Stimulated activated CD8-positive, alpha-beta memory T cell treated with anti-CD3 and anti-CD28 coated beads, Interleukin-4, amount 100 ng/mL, for 4 hours (primary cell): ENCODE measurements at regions not wholly inside any gene's neighbourhood (a gene's known extent, or its start where the extent isn't known, plus 50 kb on each side); places are given as distances from the start of the nearest gene placed in this dataset.

Experiments
- DNase-seq, 2 donors: peaks; one replicate each; pipeline ENCODE4 v3.0.0-alpha.2; 2020; ENCODE audit warnings: low read depth in 2 of 2, low spot score in 1 of 2

DNA sequence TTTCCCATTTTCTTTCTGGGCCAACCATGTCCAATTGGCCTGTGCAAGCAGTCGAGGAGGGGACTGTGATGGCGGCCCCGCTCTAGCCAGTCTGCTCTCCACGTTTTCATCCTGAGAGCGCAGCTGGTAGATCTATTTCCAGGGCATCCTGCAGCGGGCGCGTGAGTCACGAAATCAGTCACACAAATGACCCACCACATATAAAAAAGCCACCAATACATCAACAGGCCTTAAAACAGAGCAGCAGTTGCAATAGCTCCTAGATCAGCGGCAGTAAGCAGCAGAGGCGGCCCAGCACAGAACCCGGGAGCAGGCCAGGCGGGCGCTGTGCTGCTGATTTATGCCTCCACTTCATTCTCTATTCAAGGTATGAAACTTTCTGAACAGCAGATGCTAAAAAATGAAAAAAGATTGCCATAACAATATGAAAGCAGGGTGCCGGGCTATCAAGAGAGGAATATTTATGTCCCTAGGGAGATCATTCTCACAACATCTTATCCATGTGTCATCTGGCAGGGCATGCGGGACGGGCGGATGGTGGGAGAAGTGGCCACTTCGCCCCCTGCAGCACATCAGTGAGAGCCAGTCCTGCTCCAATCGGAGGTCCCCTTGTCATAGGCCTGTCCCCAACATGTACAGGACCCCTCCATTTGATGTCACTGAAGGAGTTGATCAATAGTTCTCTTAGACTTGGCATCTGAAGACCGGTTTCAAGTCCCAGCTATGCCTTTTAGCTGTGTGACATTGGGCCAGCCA is 98.0 kb upstream of the GPR26 start:
- no peak for DNase-seq

DNA sequence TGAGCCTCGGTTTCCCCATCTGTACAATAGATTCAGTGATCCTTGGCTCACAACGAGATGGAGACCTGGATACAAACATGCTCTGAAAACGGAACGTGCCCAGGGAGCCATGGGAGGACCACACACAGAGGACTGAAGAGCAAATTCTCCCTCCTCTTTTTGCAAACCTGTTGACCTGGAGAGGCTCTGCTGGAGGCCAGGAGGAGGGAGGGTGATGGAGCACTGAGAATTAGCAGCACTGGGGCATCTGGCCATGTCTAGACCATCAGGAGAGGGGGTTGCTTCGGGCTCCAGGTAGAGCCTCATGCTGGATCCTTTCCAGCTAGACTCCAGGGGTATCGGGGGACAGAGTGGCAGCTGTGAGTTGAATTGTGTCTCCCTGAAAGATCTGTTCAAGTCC is 97.4 kb upstream of the GPR26 start:
- no peak for DNase-seq

DNA sequence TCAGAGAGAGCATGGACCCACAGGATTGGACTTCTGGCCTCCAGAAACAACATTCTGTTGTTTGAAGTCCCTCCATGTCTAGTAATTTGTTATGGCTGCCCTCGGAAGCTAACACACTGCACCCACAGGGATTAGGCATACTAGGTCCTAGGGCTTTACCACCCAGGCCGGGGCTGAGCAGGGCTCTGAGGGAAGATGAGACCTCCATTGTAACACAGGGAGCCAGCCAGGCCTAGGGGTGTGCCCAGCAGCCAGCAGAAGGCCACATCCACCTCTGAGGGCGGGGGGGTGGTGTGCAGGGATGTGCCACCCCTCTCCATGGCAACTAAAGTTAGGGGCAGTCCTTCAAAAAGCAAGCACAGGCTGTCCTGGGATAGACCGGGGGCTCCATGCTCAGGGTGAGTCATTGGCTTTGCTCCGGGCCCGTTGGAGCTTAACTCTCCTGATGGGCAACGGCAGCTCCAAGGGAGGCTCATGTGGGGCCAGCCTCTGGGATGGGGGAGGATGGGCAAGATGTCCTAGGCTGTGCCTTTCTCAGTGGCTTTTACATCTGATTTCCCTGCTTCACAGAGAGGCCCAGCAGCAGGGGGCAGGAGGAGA is 96.6 kb upstream of the GPR26 start:
- DNase-seq: no peak

DNA sequence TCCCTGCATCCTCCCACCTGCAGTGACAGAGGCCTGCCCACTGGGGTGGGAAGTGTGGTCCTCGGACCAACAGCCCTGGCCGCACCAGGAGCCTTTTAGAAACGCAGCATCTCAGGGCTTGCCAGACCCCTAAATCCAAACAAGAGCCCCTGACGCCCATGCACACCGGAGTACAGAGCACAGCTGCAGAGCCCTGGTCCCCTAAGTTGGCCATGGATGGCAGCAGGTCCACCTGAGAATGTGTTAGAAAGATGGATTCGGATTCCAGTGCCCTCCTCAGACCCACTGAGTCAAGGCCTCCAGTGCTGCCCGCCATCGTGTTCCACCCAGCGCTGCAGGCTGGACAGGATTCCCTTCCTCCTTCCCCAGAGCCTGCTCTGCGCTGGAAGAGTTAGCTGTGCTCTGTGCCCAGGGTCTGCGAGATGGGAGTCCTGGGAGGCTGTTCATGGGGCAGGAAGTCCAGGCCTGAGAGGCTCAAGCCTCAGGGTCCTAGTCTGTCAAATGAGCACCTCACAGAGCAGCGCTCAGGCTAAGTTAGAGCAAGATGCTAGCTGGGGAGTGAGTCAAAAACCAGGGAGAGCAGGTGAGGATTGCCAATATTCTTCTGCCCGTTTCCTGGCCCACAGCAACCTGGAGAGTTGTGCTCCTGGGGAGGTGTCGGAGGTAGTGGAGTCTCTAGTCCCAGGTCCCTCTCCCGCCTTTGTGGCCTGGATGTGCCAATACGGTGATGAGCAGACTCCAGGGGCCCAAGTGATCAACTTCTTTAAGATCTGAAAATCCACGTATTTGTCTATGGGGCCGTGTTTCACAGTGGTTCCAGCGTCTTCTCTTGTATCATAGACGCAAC is 95.9 kb upstream of the GPR26 start:
- DNase-seq: no peak

DNA sequence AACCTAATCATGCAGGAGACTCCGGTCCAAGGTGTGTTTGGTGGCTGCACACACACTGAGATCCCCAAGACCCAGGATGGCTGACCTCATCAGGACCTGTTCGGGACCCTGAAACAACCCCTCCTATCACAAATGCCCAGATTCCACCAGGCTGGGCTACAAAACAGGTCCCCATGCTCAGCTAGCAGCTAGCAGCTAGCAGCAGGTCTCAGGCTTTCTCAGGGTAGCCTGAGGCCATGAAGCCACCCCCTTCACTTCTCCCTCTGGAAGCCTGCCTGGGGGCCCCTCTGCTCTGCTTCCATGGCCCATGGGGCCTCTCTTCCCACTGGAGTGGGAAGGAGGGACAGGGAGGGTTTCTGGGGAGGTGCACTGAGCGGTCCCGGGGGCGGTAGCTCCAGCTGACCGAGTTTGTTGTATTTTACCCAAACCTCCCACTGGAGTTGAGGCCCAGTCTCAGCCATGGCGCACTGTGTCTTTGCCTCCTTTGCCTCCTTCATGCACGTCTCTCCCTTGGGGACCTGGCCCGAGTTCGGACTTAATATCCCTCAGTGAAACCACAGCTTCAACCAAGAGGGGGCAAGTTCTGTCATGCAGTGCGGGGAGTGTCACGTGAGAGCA is 95.1 kb upstream of the GPR26 start:
- no peak for DNase-seq

DNA sequence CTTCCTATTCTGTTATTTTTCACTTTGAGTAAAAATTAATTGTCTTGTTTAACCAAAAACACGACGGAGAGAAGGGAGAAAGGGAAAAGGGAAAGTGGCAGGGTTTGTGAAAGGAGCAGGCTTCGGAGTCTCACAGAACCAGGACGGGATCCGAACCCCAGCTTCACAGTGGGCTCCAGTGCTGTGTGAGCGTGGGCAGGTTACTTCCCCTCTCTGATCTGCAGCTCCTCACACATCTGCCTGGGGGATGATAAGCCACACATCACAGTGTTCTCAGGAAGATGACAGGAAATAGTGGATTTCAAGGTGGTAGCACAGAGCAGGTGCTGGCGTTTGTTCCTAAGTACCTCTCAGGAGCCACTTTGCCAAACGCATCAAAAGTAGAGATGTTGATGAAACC is 94.2 kb upstream of the GPR26 start:
- DNase-seq: no peak

DNA sequence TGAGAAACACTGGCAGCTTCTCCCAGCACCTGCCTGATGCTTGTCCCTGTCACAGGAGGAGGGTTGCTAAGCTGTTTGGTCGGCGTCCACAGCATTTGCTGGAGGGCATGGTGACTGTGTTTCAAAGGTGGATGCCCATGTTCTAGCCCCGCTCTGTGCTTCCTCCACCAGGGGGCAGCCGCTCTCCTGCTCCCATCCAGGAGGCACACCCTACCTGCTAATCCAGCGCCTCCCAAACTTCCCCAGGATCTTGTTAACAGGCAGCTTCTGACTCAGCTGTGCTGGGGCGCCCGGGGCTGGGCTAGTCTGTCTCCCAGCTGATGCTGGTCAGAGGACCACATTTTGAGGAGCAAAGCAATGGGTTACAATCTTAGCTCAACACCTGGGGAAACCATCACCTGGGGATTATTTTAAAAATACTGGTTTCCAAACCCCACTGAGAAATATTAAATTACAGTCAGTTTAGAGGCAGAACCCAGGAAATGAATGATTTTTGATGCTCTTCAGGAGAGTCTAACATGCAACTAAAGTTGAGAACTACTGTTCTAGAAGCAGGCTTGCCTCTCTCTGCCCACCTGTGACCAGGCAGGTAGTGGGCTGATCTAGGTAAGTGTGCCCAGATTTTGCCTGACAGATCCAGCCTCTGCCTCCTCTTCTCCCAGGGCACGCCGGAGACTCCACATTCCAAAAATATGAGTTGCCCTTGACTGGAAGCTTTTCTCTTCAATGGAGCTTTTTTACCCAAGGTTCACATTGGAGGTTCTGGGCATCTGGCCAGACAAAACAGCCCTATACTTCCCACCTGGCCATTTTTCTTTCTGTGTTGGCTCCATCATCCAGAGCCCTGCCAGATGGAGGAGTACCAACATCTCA is 92.7 kb upstream of the GPR26 start:
- no peak for DNase-seq

DNA sequence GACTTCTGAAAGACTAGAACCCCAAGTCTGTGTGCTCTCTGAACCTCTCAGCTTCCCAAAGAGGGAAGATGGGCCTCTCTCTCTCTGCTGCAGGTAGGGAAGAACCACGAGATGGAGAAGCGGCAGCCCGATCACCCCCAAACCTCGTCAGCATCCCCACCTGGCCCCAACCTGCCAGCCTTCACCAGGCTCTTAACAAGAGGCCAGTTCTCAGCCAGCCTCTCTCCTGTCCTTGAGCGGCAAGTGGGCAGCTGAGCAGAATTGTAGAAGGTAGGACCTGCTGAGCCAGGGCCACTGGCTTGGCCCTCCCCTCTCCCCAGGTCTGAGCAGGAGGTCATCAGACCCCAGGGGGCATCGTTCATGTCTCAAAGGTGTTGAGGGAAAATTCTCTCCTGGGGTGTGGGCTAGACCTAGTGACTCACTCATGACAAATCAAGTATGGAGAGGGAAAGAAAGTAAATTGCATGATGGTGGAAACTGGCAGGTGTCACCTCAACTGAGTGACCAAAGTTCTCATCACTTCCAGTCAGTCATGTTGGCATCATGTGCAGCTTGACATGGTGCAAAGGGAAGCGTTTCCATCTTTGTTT is 92.0 kb upstream of the GPR26 start:
- DNase-seq: no peak

DNA sequence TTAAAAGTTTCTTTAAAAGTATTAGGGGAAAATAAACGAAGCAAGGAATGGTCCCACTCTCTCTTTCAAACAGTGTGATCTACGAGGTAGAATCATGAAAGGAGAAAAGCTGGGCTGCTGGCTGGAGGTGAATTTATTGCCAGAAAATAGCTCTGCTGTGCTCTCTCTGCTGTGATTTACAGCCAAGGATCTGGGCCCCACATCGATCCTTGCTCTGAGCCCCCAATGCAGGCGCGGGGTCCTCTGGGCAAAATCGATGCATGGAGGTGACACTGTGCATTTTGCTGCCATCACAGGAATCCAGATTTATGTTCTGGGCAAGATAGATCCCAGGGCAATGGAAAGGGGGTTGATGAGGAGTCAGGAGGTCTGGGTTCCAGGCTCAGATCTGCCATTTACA is 91.0 kb upstream of the GPR26 start:
- DNase-seq: no peak

DNA sequence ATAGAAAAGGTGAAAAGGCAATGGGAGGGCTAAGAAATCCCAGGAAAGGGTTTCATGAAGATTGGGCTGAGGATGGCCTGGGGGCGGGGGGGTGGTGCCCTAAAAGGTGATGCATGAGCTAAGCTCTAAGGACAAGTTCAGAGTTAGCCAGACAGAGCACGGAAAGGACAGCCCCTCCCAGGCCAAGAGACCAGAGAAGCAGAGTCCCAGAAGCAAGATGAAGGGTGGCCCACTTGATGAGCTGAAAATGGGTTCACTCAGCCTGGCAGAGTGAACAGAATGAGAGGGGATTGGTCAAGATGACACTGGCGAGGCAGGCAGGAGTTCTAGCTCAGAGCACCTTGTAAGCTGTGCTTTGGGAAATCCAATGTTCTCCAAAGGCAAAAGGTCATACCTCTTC is 89.4 kb upstream of the GPR26 start:
- DNase-seq: no peak

DNA sequence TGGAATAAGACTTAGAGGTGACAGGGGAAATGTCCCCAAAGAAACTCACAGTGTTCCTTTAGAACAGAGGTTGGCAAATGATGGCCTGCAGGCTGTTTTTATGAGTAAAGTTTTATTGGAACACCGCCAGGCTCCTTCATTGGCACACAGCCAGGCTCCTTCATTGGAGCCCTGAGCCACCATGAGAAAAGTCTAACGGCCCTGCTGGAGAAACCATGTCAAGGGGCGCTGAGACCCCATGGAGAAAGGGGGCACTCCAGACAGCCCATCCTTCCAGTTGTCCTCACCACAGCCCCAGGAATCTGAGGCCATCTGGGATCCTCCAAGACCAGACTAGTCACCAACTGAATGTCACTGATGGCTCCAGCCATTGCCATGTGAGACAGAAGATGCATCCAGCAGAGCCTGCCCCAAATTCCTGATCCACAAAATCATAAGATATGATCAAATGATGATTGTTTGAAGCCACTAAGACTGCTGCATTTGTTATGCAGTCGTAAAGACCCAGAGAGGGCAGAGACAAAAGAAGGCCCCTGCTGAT is 88.2 kb upstream of the GPR26 start:
- DNase-seq: no peak

DNA sequence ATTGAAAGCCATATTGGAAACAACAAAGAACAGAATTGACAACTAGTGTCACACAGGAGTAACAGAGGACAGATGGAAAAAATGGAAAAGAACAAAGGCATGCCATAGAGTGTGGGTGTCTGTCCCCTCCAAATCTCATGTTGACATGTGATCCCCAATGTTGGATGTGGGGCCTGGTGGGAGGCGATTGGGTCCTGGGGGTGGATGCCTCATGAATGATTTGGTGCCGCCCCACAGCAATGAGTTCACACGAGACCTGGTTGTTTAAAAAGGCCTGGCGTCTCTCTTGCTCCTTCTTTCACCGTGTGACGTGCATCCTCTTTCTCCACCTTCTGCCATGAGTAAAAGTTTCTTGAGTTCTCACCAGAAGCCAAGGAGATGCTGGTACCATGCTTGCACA is 87.4 kb upstream of the GPR26 start:
- DNase-seq: no peak

DNA sequence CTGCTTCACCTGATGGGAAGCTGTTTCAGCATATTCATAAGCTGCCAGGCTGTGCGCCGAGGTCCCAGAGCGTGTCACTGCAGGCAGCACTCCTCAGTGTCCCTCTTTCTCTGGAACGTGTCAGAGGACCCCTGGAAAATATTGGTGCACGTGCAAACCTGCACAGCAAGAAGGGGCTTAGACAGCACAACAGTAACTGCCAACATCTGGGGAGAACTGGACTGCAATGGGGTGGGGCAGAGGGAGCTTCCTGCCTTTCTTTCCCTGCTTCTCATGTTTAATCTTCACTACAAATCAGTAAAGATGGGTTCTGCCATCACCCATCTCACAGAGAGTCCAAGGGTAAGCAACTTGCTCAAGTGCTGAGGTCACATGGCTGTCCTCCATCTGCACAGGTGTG is 86.5 kb upstream of the GPR26 start:
- DNase-seq: no peak

DNA sequence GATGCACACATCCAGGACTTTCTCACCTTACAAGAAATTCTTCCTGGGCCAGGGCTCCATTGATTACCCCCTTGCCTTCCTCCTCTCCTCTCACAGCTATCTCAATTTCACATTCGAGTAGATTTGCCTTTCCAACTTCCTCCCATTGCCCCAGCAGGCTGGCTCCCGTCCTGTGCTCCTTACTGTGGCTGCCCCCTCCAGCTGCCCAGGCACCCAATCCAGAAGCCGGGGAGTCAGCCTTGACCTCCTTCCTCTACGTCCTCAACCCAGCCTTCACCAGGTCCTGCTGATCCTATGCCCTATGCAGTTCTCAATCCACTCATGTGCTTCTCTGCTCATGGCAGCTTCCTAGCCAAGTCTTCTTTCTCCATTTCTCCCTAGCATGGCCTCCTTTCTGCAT is 85.7 kb upstream of the GPR26 start:
- DNase-seq: no peak

DNA sequence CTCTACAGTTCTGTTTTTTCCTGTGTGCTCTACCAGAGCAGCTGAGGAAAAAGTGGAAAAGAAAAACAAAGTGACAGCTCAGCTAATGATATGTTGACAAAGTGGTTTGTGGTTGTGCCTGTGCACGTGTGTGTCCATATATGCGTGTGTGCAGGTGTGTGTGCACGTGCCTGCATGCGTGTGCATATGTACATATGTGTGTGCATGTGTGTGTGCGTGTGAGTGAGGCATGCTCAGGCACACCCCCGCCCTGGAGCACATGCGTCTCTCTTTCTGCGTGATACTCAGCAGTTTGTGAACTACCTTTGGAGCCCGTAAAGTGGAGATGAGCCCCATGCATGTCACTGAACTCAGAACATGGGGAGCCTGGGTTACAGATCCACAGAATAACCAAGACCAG is 84.5 kb upstream of the GPR26 start:
- DNase-seq: no peak

DNA sequence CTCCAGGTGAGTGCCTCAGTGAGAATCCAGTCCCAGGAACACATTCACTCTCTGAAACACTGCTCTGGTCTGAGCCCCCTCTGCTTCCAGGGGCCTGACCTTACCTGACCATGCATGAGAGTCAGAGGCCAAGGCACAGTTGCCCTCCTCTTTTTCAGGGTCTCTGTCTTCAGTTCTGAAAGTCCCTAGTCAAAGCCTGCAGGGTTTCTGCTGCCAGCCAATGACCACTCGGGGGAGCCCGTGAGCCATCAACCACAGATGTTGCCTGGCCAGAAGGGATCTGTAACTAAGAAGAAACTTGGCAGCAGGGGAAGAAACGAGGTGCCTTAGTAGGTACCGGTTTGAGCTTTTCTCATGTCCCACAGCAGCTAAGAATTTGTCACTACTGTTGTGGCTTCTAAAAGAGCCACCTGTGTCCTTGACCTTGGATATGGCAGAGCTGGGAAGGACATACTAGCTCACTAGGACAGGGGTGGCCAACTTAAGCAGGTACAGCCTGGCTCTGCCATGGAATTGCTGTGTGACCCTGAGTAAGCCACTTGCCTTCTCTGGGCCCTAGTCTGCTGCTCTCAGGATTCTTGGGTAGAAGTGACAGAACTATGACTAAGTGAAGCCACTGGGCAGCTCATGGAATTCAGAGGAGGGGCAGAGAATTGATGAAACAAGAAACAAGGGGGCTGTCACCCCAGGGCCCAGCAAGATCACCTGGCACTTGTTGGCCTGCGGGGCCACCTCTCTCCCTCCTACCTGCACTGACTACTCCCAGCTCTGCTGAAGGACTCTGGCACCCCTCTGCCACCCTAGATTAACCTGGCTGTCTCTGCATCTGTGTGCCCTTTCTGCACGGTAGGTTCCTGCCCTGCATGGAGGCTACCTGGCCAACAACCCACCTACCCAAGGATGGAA is 83.8 kb upstream of the GPR26 start:
- DNase-seq: peak; percentile 24 to 33

DNA sequence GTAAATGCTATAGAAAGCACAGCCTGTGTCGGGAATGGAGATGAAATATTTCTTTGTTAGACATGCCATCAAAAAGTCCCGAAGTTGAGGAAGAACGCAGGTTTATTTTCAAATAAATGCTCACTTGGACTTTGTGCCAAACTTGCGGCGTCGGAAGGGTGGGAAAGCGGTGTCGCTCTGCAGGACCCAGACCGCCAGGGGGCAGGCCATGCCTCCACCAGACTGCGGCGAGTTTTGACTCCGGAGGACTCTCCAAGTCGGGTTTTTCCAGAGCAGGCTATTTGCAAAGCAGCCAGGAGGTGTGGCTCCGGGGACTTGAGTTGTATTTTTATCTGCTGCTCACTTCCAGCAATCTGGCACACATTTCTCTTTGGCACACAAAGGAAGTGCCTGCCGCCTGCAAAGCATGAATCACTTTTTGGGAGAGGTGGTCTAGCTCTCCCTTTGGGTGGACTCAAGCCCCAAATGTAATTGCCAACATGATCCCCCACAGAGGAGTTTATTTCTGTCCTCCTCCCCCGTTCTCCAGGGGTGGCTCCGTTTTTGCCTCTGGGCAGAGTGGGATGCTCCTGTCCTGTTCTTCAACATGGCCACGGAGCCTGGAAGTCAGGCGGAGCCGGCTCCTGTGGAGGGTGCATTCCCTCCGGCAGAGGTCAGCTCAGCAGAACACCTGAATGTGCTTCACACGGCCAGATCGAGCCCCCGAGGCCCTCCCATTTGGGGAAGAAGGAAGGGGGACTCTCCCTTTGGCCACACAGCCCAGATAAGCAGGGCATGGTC is 82.3 kb upstream of the GPR26 start:
- no peak for DNase-seq

DNA sequence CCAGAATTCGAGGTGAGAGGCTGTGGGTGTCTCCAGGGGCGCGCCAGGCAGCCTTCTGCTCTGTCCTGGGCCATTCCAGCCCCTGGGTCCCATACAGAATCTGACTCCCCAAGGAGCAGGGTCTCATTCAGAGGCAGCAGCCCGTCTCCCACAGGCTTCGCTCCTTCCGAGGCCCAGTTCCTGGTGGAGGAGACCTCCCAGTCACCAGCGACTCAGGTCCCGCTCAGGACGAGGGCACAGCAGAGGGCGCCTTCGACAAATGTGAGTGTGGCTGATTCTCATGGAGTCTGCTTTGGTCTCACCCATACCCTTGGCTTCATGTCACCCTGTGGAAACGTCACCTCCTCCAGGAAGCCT is 81.8 kb upstream of the GPR26 start:
- no peak for DNase-seq
